ENCODE measurements at regions not wholly inside any gene's neighbourhood (a gene's known extent, or its start where the extent isn't known, plus 50 kb on each side); places are given as distances from the start of the nearest gene placed in this dataset.
"Not testable (repeated sequence)": the region's sequence is repeated elsewhere in the genome, so short reads cannot be mapped to it uniquely, and the experiment has no call there.

GRCh38 chr6:147449405-147450161 is 58.9 kb upstream of the SAMD5 start:
- Histone ChIP-seq H3K27ac (no peak overlapping the region), H3K4me3 (no peak overlapping the region), H3F3A (ENCODE audit: insufficient read depth, low read depth) (no peaks in the 10 kb centered on the region), H3K27me3 (ENCODE audit: insufficient read depth, low read depth) (no peaks in the 10 kb centered on the region; the same call in 1 of the 2 replicates), H3K9me3 (ENCODE audit: insufficient read depth, low read depth) (no peaks in the 10 kb centered on the region), H2AFZ (no peak overlapping the region), H3K9me2 (ENCODE audit: insufficient read depth) (no peaks in the 10 kb centered on the region), H3K36me3 (ENCODE audit: low read depth) (no peaks in the 10 kb centered on the region), H3K79me2 (ENCODE audit: low read depth) (no peaks in the 10 kb centered on the region), H3K4me2 (no peak overlapping the region), H3K4me1 (replicated peaks; ENCODE audit: insufficient read depth) (no peaks in the 10 kb centered on the region), H4K20me1 (ENCODE audit: insufficient read depth) (no peaks in the 10 kb centered on the region)
- TF ChIP-seq, protein P1, sequence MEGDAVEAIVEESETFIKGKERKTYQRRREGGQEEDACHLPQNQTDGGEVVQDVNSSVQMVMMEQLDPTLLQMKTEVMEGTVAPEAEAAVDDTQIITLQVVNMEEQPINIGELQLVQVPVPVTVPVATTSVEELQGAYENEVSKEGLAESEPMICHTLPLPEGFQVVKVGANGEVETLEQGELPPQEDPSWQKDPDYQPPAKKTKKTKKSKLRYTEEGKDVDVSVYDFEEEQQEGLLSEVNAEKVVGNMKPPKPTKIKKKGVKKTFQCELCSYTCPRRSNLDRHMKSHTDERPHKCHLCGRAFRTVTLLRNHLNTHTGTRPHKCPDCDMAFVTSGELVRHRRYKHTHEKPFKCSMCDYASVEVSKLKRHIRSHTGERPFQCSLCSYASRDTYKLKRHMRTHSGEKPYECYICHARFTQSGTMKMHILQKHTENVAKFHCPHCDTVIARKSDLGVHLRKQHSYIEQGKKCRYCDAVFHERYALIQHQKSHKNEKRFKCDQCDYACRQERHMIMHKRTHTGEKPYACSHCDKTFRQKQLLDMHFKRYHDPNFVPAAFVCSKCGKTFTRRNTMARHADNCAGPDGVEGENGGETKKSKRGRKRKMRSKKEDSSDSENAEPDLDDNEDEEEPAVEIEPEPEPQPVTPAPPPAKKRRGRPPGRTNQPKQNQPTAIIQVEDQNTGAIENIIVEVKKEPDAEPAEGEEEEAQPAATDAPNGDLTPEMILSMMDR (conservative IDR thresholded peaks at IDR 0.05): no peak
- no peak for TF ChIP-seq EZH2 (IDR thresholded peaks at IDR 0.05; ENCODE audit: low read depth)
- intact Hi-C loops (cut with micrococcal nuclease; ENCODE audit: unreplicated experiment): no loop called here
- no peak for DNase-seq
- no TSS peak for BruUV-seq (replicated peaks)
- ChIA-PET POLR2A (ENCODE audit: unreplicated experiment) (no interaction called here), CTCF (no interaction called here)

DNA sequence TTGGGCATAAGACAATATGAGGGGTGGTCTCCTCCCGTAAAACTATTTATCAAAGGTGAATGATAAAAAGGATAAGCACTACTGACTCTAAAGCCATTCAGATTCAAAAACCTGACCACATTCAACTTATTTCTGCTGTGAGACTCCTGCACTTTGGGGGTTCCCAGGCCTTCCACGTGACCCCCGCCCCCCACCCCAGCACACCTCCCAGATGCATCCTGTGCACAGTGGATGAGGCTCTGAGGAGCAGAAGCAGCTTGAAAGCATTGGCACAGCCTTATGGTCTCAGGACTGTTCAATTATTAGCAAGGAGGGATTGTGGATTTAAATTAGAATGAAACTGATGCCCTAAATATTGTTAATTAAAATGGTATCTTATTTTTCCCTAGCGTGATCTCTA is 55.1 kb upstream of the SAMD5 start:
- POLR2A ChIA-PET (ENCODE audit: unreplicated experiment): no interaction called here
- no TSS peak for BruUV-seq (replicated peaks)

DNA sequence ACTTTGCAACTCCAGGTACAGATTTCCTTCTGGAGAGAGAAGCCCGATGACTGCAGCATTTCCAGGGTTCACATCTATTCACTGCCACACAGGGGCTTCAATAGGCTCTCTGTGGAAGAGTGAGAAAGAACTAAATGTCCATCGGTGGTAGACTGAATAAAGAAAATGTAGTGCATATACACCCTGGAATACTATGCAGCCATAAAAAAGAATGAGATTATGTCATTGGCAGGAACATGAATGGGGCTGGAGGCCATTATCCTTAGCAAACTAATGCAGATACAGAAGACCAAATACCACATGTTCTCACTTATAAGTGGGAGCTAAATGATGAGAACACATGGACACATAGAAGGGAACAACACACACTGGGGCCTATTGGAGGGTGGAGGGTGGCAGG is 53.6 kb upstream of the SAMD5 start:
- H3K36me3 ChIP-seq (ENCODE audit: low read depth); H3K4me1 ChIP-seq (replicated peaks; ENCODE audit: insufficient read depth); H3K4me3 ChIP-seq; BruUV-seq (replicated peaks); H3K9me3 ChIP-seq (ENCODE audit: insufficient read depth, low read depth); H3K4me2 ChIP-seq; intact Hi-C loops (cut with micrococcal nuclease; ENCODE audit: unreplicated experiment); H3K27ac ChIP-seq; H3K9me2 ChIP-seq (ENCODE audit: insufficient read depth); H3K27me3 ChIP-seq (ENCODE audit: insufficient read depth, low read depth); POLR2A ChIA-PET (ENCODE audit: unreplicated experiment); H4K20me1 ChIP-seq (ENCODE audit: insufficient read depth); CTCF ChIA-PET; H2AFZ ChIP-seq; H3K79me2 ChIP-seq (ENCODE audit: low read depth); H3F3A ChIP-seq (ENCODE audit: insufficient read depth, low read depth); DNase-seq: not testable (repeated sequence)

More for the DNA sequence above, 55.1 kb upstream of the SAMD5 start:
- H3K9me3 ChIP-seq (ENCODE audit: insufficient read depth, low read depth): no peaks in the 10 kb centered on the region
- DNase-seq: no peak
- no peaks in the 10 kb centered on the region for H4K20me1 ChIP-seq (ENCODE audit: insufficient read depth)
- CTCF ChIA-PET: no interaction called here
- no peaks in the 10 kb centered on the region for H3K9me2 ChIP-seq (ENCODE audit: insufficient read depth)
- no peaks in the 10 kb centered on the region for H3K4me1 ChIP-seq (replicated peaks; ENCODE audit: insufficient read depth)
- H2AFZ ChIP-seq: no peak overlapping the region
- no peaks in the 10 kb centered on the region for H3F3A ChIP-seq (ENCODE audit: insufficient read depth, low read depth)
- TF ChIP-seq, protein P1 (conservative IDR thresholded peaks at IDR 0.05): no peak
- no peak for TF ChIP-seq EZH2 (IDR thresholded peaks at IDR 0.05; ENCODE audit: low read depth)
- H3K79me2 ChIP-seq (ENCODE audit: low read depth): no peaks in the 10 kb centered on the region
- no peaks in the 10 kb centered on the region for H3K27me3 ChIP-seq (ENCODE audit: insufficient read depth, low read depth)
- H3K4me2 ChIP-seq: no peak overlapping the region
- intact Hi-C loops (cut with micrococcal nuclease; ENCODE audit: unreplicated experiment): no loop called here
- H3K36me3 ChIP-seq (ENCODE audit: low read depth): no peaks in the 10 kb centered on the region
- H3K4me3 ChIP-seq: no peak overlapping the region
- no peak overlapping the region for H3K27ac ChIP-seq
